OCI-LY1 (cell line): ENCODE measurements at regions not wholly inside any gene's neighbourhood (a gene's known extent, or its start where the extent isn't known, plus 50 kb on each side); places are given as distances from the start of the nearest gene placed in this dataset.

Source experiments
- CTCF ChIP-seq: fragments of 200-600 bp; sonication (generic), shearing (Covaris generic); IDR thresholded peaks from 2 replicates; pipeline ENCODE4 v1.5.1; 2017; ENCODE audit warnings: mild to moderate bottlenecking, antibody characterized with exemption, low read length, moderate library complexity, mixed read lengths
- EZH2 ChIP-seq: fragments of 200-600 bp; sonication (generic), shearing (Covaris generic); IDR thresholded peaks from 2 replicates; pipeline ENCODE4 v1.8.0; 2017; ENCODE audit warnings: borderline replicate concordance, mixed run types, mild to moderate bottlenecking, antibody characterized with exemption, low read length, moderate library complexity, mixed read lengths

- no peak for TF ChIP-seq CTCF
- TF ChIP-seq EZH2, result no peak
Observed at GRCh38 chr11:100484948-100485347, 202.1 kb upstream of the ARHGAP42 start.
